PFSK-1 (cell line): ENCODE measurements at regions not wholly inside any gene's neighbourhood (a gene's known extent, or its start where the extent isn't known, plus 50 kb on each side); places are given as distances from the start of the nearest gene placed in this dataset.

ENCODE experiments used
- POLR2AphosphoS5 ChIP-seq: IDR thresholded peaks from 2 replicates; pipeline ENCODE4 v1.6.1; 2012; ENCODE audit warnings: low read depth, mild to moderate bottlenecking, control low read depth, low read length, moderate library complexity
- TAF1 ChIP-seq: IDR thresholded peaks from 2 replicates; pipeline ENCODE4 v1.6.1; 2012; ENCODE audit warnings: low read length, control low read depth, borderline replicate concordance; ENCODE audit not compliant: insufficient read depth
- TF ChIP-seq, protein P1 (sequence below), 2 experiments: IDR thresholded peaks; 2 replicates each; pipeline versions ENCODE4 v1.6.1 to v1.8.0; 2011 to 2012; ENCODE audit warnings: low read depth in 2 of 2, low read length in 2 of 2, control low read depth in 1 of 2, inconsistent platforms in 1 of 2, mild to moderate bottlenecking in 1 of 2, moderate library complexity in 1 of 2; ENCODE audit not compliant: insufficient read depth in 1 of 2

DNA sequence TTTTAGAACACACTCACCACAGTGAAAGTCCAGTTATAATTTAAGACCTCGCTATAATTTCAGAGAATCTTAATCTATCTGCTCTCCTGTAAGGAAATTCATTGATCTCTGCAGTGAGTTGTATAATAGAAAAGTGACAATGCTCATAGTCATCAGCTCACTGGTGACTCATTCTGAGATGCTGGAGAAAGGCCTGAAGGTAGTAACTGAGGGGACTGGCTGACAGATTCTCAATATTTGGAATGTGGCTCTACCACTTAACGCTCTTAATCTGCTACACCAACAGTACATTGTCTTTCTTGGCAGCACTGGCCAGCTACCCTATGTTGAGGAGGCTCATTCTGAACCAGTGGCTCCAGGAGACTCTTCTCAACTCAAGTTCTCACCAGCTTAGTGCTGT, 246.1 kb downstream of the RPRM start:
- TF ChIP-seq, protein P1, sequence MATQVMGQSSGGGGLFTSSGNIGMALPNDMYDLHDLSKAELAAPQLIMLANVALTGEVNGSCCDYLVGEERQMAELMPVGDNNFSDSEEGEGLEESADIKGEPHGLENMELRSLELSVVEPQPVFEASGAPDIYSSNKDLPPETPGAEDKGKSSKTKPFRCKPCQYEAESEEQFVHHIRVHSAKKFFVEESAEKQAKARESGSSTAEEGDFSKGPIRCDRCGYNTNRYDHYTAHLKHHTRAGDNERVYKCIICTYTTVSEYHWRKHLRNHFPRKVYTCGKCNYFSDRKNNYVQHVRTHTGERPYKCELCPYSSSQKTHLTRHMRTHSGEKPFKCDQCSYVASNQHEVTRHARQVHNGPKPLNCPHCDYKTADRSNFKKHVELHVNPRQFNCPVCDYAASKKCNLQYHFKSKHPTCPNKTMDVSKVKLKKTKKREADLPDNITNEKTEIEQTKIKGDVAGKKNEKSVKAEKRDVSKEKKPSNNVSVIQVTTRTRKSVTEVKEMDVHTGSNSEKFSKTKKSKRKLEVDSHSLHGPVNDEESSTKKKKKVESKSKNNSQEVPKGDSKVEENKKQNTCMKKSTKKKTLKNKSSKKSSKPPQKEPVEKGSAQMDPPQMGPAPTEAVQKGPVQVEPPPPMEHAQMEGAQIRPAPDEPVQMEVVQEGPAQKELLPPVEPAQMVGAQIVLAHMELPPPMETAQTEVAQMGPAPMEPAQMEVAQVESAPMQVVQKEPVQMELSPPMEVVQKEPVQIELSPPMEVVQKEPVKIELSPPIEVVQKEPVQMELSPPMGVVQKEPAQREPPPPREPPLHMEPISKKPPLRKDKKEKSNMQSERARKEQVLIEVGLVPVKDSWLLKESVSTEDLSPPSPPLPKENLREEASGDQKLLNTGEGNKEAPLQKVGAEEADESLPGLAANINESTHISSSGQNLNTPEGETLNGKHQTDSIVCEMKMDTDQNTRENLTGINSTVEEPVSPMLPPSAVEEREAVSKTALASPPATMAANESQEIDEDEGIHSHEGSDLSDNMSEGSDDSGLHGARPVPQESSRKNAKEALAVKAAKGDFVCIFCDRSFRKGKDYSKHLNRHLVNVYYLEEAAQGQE (IDR thresholded peaks at IDR 0.05; ENCODE audit: insufficient read depth in 1 of 2, low read depth in 2 of 2, low read length in 2 of 2): no peak
- TF ChIP-seq POLR2AphosphoS5 (no peak), TAF1 (no peak)
